GM12878 (cell line): ENCODE measurements at regions not wholly inside any gene's neighbourhood (a gene's known extent, or its start where the extent isn't known, plus 50 kb on each side); places are given as distances from the start of the nearest gene placed in this dataset.

Source experiments
- ATAC-seq: fragments of 200-7000 bp; cut with Tn5 transposase; 3 replicates; pipeline ENCODE4 v1.9.1; 2020; ENCODE audit warnings: mild to moderate bottlenecking, moderate library complexity
- BruUV-seq: library from RNA; stranded (reverse); fragments of 400-500 nt; replicated peaks from 2 replicates; lab custom pipeline; 2021; lab: Mats Ljungman, UMichigan
- CTCF ChIA-PET: fragments of 300-600 bp; sonication (Branson Sonifier 250); formaldehyde crosslinking; extraction: SDS; loops from one replicate; lab custom pipeline; 2021; ENCODE audit warnings: inconsistent platforms; lab: Yijun Ruan, JAX
- POLR2A ChIA-PET: fragments of 350-600 bp; formaldehyde crosslinking; extraction: SDS; loops from one replicate; lab custom pipeline; 2021; ENCODE audit warnings: inconsistent platforms; lab: Charles Lee
- RAD21 ChIA-PET: fragments of 300-600 bp; sonication (Branson Sonifier 250); formaldehyde crosslinking; loops from one replicate; lab custom pipeline; 2023; ENCODE audit warnings: antibody characterized with exemption; ENCODE audit not compliant: unreplicated experiment; lab: Charles Lee
- SMC1A ChIA-PET: fragments of 300-600 bp; sonication (Branson Sonifier 250); formaldehyde crosslinking; loops from one replicate; lab custom pipeline; 2023; ENCODE audit not compliant: unreplicated experiment, uncharacterized antibody; lab: Charles Lee
- DNase-seq: peaks from one replicate; pipeline ENCODE4 v3.0.0-alpha.2; 2011; ENCODE audit warnings: low read depth, low spot score
- FAIRE-seq: peaks from 3 replicates; lab custom pipeline; 2011; peaks lifted over from hg19 to GRCh38; lab: Jason Lieb, UNC
- H2AFZ ChIP-seq: 2 replicates; pipeline ENCODE4 v1.6.0; 2011; ENCODE audit warnings: low read depth, low read length, control low read depth; ENCODE audit not compliant: control insufficient read depth
- H3K27ac ChIP-seq: 2 replicates; pipeline ENCODE4 v1.5.1; 2011; ENCODE audit warnings: control low read depth; ENCODE audit not compliant: control insufficient read depth, insufficient read depth
- H3K27me3 ChIP-seq, 2 experiments: replicated peaks in 1 of 2; 2 replicates each; pipeline versions ENCODE4 v1.6.0 to v1.6.1; 2011; ENCODE audit warnings: low read length in 1 of 2; ENCODE audit not compliant: control insufficient read depth in 2 of 2, insufficient read depth in 2 of 2
- H3K36me3 ChIP-seq, 2 experiments: 2 replicates each; pipeline ENCODE4 v1.5.1; 2011; ENCODE audit warnings: low read length in 1 of 2; ENCODE audit not compliant: control insufficient read depth in 2 of 2, insufficient read depth in 2 of 2
- H3K4me1 ChIP-seq: 2 replicates; pipeline ENCODE4 v1.6.1; 2011; ENCODE audit warnings: mild to moderate bottlenecking, low read length, moderate library complexity, mixed read lengths; ENCODE audit not compliant: control insufficient read depth, insufficient read depth
- H3K4me2 ChIP-seq: 2 replicates; pipeline ENCODE4 v1.6.0; 2011; ENCODE audit warnings: control low read depth; ENCODE audit not compliant: control insufficient read depth, insufficient read depth
- H3K4me3 ChIP-seq: fragments of 200-600 bp; sonication (generic); 2 replicates; pipeline ENCODE4 v1.5.1; 2016
- H3K79me2 ChIP-seq: 2 replicates; pipeline ENCODE4 v1.6.0; 2011; ENCODE audit warnings: low read length; ENCODE audit not compliant: control insufficient read depth, insufficient read depth
- H3K9ac ChIP-seq: 2 replicates; pipeline ENCODE4 v1.8.0; 2011; ENCODE audit warnings: low read length, control low read depth, mixed read lengths; ENCODE audit not compliant: control insufficient read depth, insufficient read depth
- H3K9me3 ChIP-seq: replicated peaks from 3 replicates; pipeline ENCODE4 v1.5.1; 2011; ENCODE audit warnings: mild to moderate bottlenecking, low read length; ENCODE audit not compliant: control insufficient read depth, insufficient read depth
- H4K20me1 ChIP-seq: 2 replicates; pipeline ENCODE4 v1.6.0; 2011; ENCODE audit not compliant: control insufficient read depth, insufficient read depth
- ATF7 ChIP-seq: fragments of 450-650 bp; IDR thresholded peaks from 2 replicates; pipeline ENCODE4 v1.6.1; 2016; ENCODE audit warnings: low read depth, mild to moderate bottlenecking
- CHD4 ChIP-seq: fragments of 200-600 bp; sonication (generic); IDR thresholded peaks from 2 replicates; pipeline ENCODE4 v1.6.1; 2016; ENCODE audit warnings: mild to moderate bottlenecking
- ESRRA ChIP-seq: IDR thresholded peaks from 2 replicates; pipeline ENCODE4 v1.6.1; 2012; ENCODE audit warnings: mild to moderate bottlenecking, low read length, improper control_type of control experiment
- ETV6 ChIP-seq, 2 experiments: fragments of 450-650 bp in 1 of 2; IDR thresholded peaks in 1 of 2; conservative IDR thresholded peaks in 1 of 2; 2 replicates each; pipeline ENCODE4 v1.6.1; 2014; ENCODE audit warnings: antibody characterized with exemption in 1 of 2, borderline replicate concordance in 1 of 2, low read depth in 1 of 2, mild to moderate bottlenecking in 1 of 2, moderate library complexity in 1 of 2
- LARP7 ChIP-seq: fragments of 450-650 bp; IDR thresholded peaks from 2 replicates; pipeline ENCODE4 v1.6.1; 2017; ENCODE audit warnings: mild to moderate bottlenecking
- MXI1 ChIP-seq: fragments of 150-350 bp; IDR thresholded peaks from 2 replicates; pipeline ENCODE4 v1.6.1; 2011; ENCODE audit warnings: low read depth, mild to moderate bottlenecking, inconsistent platforms, low read length, improper control_type of control experiment
- NFYA ChIP-seq: IDR thresholded peaks from 2 replicates; pipeline ENCODE4 v1.6.1; 2011; ENCODE audit warnings: low read depth, mild to moderate bottlenecking, low read length, improper control_type of control experiment, borderline replicate concordance
- NR2C1 ChIP-seq: fragments of 450-650 bp; IDR thresholded peaks from 2 replicates; pipeline ENCODE4 v1.6.1; 2017; ENCODE audit warnings: antibody characterized with exemption, mild to moderate bottlenecking, moderate library complexity
- NR2F1 ChIP-seq: fragments of 450-650 bp; conservative IDR thresholded peaks from 2 replicates; pipeline ENCODE4 v1.6.1; 2017; ENCODE audit warnings: mild to moderate bottlenecking
- POLR2AphosphoS2 ChIP-seq: IDR thresholded peaks from 2 replicates; pipeline ENCODE4 v1.6.1; 2011; ENCODE audit warnings: low read depth, mild to moderate bottlenecking, low read length, improper control_type of control experiment, moderate library complexity
- SUPT20H ChIP-seq: IDR thresholded peaks from 2 replicates; pipeline ENCODE4 v1.6.1; 2011; ENCODE audit warnings: low read depth, mild to moderate bottlenecking, low read length, moderate library complexity, borderline replicate concordance; ENCODE audit not compliant: control insufficient read depth
- ZSCAN29 ChIP-seq: fragments of 450-650 bp; IDR thresholded peaks from 2 replicates; pipeline ENCODE4 v1.6.1; 2017; ENCODE audit warnings: mild to moderate bottlenecking, moderate library complexity
- WGBS: methylation state at CpG from one replicate; pipeline ENCODE4 v1.1.6; 2016; ENCODE audit warnings: low lambda C conversion rate; ENCODE audit not compliant: insufficient replicate concordance, insufficient coverage; ENCODE audit errors: missing lambda C conversion rate; 5-methylcytosine and 5-hydroxymethylcytosine counted together
- in situ Hi-C: fragments of 300-500 bp; cut with MboI; formaldehyde crosslinking; loops from 9 replicates; pipeline ENCODE4 v1.14.3; 2018; ENCODE audit warnings: mixed read lengths
- intact Hi-C: fragments of 100-400 bp; cut with micrococcal nuclease; formaldehyde crosslinking; loops from one replicate; pipeline ENCODE4 v1.14.2; 2022; ENCODE audit not compliant: unreplicated experiment
- TF ChIP-seq, protein P1 (sequence below): fragments of 150-350 bp; IDR thresholded peaks from 2 replicates; pipeline ENCODE4 v1.6.1; 2014; ENCODE audit warnings: mild to moderate bottlenecking, low read depth, low read length
- TF ChIP-seq, protein P2 (sequence below): fragments of 450-650 bp; IDR thresholded peaks from 2 replicates; pipeline ENCODE4 v1.6.1; 2014; ENCODE audit warnings: mild to moderate bottlenecking
- TF ChIP-seq, protein P3 (sequence below): fragments of 450-650 bp; IDR thresholded peaks from 2 replicates; pipeline ENCODE4 v1.6.1; 2017; ENCODE audit warnings: mild to moderate bottlenecking

DNA sequence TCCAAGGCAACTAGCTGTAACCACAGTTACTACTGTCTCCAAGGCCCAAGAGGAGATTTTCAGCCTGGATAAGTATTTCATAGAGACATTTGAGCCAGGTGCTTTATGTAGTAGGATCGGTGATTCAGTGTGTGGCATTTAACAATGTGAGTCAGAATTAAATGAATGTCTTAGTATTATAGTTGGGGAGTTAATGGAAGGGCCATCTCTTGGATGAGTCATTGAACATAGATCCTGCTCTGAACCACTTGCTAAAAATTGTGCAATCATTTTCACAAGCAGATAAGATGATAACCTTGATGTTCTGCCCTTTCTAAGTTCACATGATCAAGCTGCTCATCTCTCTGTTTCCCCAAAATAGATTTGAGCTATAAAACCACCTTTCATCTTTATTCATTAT is 668.9 kb upstream of the CITED2 start (continued):
- TF ChIP-seq NFYA (no peak), NR2F1 (no peak), LARP7 (no peak), NR2C1 (no peak), SUPT20H (no peak), ATF7 (no peak), MXI1 (no peak), ESRRA (no peak)
- TF ChIP-seq, protein P1, sequence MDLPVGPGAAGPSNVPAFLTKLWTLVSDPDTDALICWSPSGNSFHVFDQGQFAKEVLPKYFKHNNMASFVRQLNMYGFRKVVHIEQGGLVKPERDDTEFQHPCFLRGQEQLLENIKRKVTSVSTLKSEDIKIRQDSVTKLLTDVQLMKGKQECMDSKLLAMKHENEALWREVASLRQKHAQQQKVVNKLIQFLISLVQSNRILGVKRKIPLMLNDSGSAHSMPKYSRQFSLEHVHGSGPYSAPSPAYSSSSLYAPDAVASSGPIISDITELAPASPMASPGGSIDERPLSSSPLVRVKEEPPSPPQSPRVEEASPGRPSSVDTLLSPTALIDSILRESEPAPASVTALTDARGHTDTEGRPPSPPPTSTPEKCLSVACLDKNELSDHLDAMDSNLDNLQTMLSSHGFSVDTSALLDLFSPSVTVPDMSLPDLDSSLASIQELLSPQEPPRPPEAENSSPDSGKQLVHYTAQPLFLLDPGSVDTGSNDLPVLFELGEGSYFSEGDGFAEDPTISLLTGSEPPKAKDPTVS: no peak
- TF ChIP-seq, protein P2, sequence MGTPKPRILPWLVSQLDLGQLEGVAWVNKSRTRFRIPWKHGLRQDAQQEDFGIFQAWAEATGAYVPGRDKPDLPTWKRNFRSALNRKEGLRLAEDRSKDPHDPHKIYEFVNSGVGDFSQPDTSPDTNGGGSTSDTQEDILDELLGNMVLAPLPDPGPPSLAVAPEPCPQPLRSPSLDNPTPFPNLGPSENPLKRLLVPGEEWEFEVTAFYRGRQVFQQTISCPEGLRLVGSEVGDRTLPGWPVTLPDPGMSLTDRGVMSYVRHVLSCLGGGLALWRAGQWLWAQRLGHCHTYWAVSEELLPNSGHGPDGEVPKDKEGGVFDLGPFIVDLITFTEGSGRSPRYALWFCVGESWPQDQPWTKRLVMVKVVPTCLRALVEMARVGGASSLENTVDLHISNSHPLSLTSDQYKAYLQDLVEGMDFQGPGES: no peak
- TF ChIP-seq, all 136 proteins: peak for 0

DNA sequence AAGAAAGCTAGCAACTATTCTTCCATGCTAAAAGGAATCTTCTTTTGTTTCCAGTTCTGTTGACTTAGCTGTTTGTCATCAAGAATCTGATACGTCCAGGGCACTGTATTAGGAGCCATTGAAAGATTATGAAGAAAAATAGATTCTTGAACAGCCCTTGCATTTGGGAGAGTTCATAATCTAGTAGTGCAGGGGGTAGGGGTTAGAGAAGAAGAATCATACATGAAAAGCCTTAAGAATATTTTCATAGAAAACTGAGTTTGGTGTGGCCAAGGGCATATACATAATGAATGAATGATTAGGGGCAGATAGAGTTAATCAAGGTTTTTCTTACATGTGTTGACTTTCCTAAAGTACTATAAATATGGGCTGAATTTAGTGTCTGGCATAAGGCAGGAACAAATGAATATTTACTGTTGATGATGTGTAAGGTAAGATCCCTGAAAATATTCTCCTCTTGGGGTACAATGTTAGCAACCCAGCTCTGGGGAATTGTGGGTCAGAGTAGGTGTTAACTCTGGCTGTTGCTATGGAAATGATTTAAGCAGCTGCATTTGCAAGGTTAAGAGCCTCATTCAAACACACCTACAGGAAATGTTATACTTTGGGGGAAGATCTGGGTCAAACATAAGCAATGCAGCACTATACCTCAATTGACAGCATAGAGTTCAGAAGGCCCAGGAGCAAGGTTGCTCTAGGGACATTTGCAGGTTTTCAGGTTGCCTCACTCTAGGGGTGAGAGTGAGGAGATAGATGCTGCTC is 667.3 kb upstream of the CITED2 start:
- no peaks in the 10 kb centered on the region for H3K79me2 ChIP-seq
- H3K9me3 ChIP-seq: no peaks in the 10 kb centered on the region
- POLR2A ChIA-PET: no interaction called here
- intact Hi-C loops: no loop called here
- H4K20me1 ChIP-seq: no peaks in the 10 kb centered on the region
- H3K4me3 ChIP-seq: no peak overlapping the region
- no peak overlapping the region for H3K4me2 ChIP-seq
- no peaks in the 10 kb centered on the region for H3K36me3 ChIP-seq
- ATAC-seq (no peak), FAIRE-seq (no peak), DNase-seq (no peak)
- no peaks in the 10 kb centered on the region for H3K27me3 ChIP-seq
- H3K4me1 ChIP-seq: no peaks in the 10 kb centered on the region
- CTCF ChIA-PET: no interaction called here
- no peak overlapping the region for H3K27ac ChIP-seq
- no peak overlapping the region for H2AFZ ChIP-seq
- RAD21 ChIA-PET: no interaction called here
- SMC1A ChIA-PET: interaction anchor here (0.7 to 3.3 kb wide), 5 partner anchors 9 to 1549 kb away, joined by 3 to 18 read pairs (median 4); no protein-coding TSS in a partner anchor
- no peak overlapping the region for H3K9ac ChIP-seq
- in situ Hi-C loops: no loop called here
- BruUV-seq: no TSS peak
- 0% methylated on average over 1 of the region's 1 CpG for whole genome bisulfite sequencing
- TF ChIP-seq CHD4: no peak
- no peak for TF ChIP-seq ETV6 (conservative IDR thresholded peaks at IDR 0.05 in 1 of 2, IDR thresholded peaks at IDR 0.05 in 1 of 2; ENCODE audit: borderline replicate concordance in 1 of 2, low read depth in 1 of 2)
- no peak for TF ChIP-seq NR2F1
- TF ChIP-seq, protein P3, sequence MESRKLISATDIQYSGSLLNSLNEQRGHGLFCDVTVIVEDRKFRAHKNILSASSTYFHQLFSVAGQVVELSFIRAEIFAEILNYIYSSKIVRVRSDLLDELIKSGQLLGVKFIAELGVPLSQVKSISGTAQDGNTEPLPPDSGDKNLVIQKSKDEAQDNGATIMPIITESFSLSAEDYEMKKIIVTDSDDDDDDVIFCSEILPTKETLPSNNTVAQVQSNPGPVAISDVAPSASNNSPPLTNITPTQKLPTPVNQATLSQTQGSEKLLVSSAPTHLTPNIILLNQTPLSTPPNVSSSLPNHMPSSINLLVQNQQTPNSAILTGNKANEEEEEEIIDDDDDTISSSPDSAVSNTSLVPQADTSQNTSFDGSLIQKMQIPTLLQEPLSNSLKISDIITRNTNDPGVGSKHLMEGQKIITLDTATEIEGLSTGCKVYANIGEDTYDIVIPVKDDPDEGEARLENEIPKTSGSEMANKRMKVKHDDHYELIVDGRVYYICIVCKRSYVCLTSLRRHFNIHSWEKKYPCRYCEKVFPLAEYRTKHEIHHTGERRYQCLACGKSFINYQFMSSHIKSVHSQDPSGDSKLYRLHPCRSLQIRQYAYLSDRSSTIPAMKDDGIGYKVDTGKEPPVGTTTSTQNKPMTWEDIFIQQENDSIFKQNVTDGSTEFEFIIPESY: no peak
- no peak for TF ChIP-seq POLR2AphosphoS2
- no peak for TF ChIP-seq ZSCAN29
